ENCODE measurements at regions not wholly inside any gene's neighbourhood (a gene's known extent, or its start where the extent isn't known, plus 50 kb on each side); places are given as distances from the start of the nearest gene placed in this dataset.

DNA sequence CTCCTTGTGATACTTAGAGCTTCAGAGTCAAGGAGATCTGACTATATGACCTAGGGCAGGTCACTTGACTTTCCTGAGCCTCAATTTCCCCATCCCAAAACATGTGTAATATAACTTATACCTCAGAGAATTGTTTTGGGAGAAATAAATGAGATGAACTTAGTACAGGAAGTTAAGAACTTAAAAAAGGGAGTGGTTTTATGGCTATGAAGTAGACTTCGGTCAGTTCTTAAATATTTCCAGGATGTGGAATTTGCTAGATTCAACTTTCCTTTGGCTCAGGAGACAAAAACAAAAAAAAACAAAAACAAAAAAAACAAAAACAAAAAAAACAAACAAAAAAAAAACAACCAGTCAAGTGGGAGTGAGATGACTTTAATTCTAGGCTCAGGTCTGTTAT, 116.7 kb downstream of the EDEM1 start:
- H2AFZ ChIP-seq, result no peak overlapping the region
- H3K9me2 ChIP-seq (ENCODE audit: insufficient read depth), result no peaks in the 10 kb centered on the region
- H3K9me3 ChIP-seq (ENCODE audit: insufficient read depth, low read depth), result no peaks in the 10 kb centered on the region
- no peaks in the 10 kb centered on the region for H3K27me3 ChIP-seq (ENCODE audit: insufficient read depth, low read depth)
- no peak overlapping the region for H3K27ac ChIP-seq
- H3K4me3 ChIP-seq, result no peak overlapping the region
- H3K4me2 ChIP-seq, result no peak overlapping the region
- no peak for DNase-seq
- intact Hi-C loops (cut with micrococcal nuclease; ENCODE audit: unreplicated experiment), result loop anchor here (2.0 kb wide), 1 partner anchor 85 kb away; no protein-coding TSS in a partner anchor
- no peaks in the 10 kb centered on the region for H4K20me1 ChIP-seq (ENCODE audit: insufficient read depth)
- no peaks in the 10 kb centered on the region for H3K79me2 ChIP-seq (ENCODE audit: low read depth)
- no TSS peak for BruUV-seq (replicated peaks)
- TF ChIP-seq EZH2 (IDR thresholded peaks at IDR 0.05; ENCODE audit: low read depth), result no peak
- TF ChIP-seq, protein P1, sequence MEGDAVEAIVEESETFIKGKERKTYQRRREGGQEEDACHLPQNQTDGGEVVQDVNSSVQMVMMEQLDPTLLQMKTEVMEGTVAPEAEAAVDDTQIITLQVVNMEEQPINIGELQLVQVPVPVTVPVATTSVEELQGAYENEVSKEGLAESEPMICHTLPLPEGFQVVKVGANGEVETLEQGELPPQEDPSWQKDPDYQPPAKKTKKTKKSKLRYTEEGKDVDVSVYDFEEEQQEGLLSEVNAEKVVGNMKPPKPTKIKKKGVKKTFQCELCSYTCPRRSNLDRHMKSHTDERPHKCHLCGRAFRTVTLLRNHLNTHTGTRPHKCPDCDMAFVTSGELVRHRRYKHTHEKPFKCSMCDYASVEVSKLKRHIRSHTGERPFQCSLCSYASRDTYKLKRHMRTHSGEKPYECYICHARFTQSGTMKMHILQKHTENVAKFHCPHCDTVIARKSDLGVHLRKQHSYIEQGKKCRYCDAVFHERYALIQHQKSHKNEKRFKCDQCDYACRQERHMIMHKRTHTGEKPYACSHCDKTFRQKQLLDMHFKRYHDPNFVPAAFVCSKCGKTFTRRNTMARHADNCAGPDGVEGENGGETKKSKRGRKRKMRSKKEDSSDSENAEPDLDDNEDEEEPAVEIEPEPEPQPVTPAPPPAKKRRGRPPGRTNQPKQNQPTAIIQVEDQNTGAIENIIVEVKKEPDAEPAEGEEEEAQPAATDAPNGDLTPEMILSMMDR (conservative IDR thresholded peaks at IDR 0.05), result no peak
- H3K4me1 ChIP-seq (replicated peaks; ENCODE audit: insufficient read depth), result no peaks in the 10 kb centered on the region
- no peaks in the 10 kb centered on the region for H3K36me3 ChIP-seq (ENCODE audit: low read depth)
- POLR2A ChIA-PET (ENCODE audit: unreplicated experiment), result no interaction called here
- CTCF ChIA-PET, result no interaction called here
- no peaks in the 10 kb centered on the region for H3F3A ChIP-seq (ENCODE audit: insufficient read depth, low read depth)

DNA sequence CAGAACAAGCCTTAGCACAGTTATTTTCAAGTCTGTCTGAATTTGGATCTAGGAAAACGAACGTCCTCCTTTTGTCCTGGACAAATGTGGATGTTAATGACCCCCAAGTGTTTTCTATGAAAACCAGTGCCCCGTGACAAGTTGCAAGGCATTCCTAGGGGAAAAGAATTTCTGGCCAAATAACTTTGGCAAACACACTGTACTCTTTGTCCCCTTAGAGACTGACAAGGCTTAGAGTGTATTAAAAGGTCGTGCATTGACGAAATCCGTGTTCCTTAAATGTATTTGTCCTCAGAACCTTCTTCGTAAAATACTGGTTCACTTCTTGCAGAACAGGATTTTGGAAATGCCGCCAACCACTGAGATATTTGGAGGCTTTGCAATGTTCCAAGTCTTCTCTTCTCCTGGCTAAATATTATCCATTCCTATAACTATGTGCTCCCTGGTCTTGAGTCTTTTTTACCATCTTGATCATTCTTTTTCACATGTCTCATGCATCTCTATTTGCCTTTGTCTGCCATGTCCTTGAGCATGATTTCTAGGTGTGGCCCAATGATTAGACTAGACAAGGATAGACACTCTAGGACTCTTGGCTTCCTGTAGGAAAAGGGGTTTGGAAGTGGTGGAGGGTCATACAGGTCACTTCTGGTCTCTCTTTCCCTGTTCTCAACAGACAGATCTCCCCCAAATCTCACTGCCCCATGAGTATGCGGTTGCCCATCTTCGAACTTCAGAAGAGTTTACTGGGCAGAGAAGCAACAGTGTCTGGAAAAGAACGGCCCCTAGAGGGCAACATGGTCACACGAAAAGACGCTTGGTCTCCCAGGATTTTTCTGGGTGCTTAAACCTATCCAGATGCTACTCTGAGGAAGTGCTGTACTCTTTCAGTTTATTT, 117.5 kb downstream of the EDEM1 start:
- POLR2A ChIA-PET (ENCODE audit: unreplicated experiment), result no interaction called here
- BruUV-seq (replicated peaks), result no TSS peak
- Histone ChIP-seq H3K9me3 (ENCODE audit: insufficient read depth, low read depth) (no peaks in the 10 kb centered on the region), H3K36me3 (ENCODE audit: low read depth) (no peaks in the 10 kb centered on the region), H3K79me2 (ENCODE audit: low read depth) (no peaks in the 10 kb centered on the region), H3K27me3 (ENCODE audit: insufficient read depth, low read depth) (no peaks in the 10 kb centered on the region), H3K4me1 (replicated peaks; ENCODE audit: insufficient read depth) (no peaks in the 10 kb centered on the region), H3K27ac (no peak overlapping the region), H2AFZ (no peak overlapping the region), H3K4me3 (no peak overlapping the region), H4K20me1 (ENCODE audit: insufficient read depth) (no peaks in the 10 kb centered on the region), H3K4me2 (no peak overlapping the region), H3K9me2 (ENCODE audit: insufficient read depth) (no peaks in the 10 kb centered on the region), H3F3A (ENCODE audit: insufficient read depth, low read depth) (no peaks in the 10 kb centered on the region)
- CTCF ChIA-PET, result no interaction called here
- peak; percentile 51 to 57 for DNase-seq
- TF ChIP-seq, protein P1 (conservative IDR thresholded peaks at IDR 0.05), result peak; percentile 76
- no peak for TF ChIP-seq EZH2 (IDR thresholded peaks at IDR 0.05; ENCODE audit: low read depth)
- intact Hi-C loops (cut with micrococcal nuclease; ENCODE audit: unreplicated experiment), result loop anchor here (1.0 to 5.0 kb wide), 3 partner anchors 84 to 262 kb away; no protein-coding TSS in a partner anchor

DNA sequence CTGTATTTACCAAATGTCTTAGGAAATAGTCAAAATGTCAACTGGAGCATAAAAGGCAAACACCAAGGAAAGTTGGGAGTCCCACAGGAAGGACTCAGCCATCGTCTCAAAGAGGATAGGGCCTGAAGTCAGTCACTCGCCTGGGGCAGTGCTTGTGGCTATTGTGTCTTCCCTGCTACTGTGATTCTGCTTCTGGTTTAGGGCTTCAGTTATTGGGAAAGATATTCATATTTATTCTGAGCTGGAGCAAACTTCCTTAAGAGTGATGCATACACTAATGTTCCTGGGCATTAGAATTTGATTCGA, 118.1 kb downstream of the EDEM1 start:
- Histone ChIP-seq H3K9me3 (ENCODE audit: insufficient read depth, low read depth) (no peaks in the 10 kb centered on the region), H3K4me3 (no peak overlapping the region), H2AFZ (no peak overlapping the region), H3K27ac (no peak overlapping the region), H4K20me1 (ENCODE audit: insufficient read depth) (no peaks in the 10 kb centered on the region), H3K9me2 (ENCODE audit: insufficient read depth) (no peaks in the 10 kb centered on the region), H3K27me3 (ENCODE audit: insufficient read depth, low read depth) (no peaks in the 10 kb centered on the region), H3K79me2 (ENCODE audit: low read depth) (no peaks in the 10 kb centered on the region), H3K36me3 (ENCODE audit: low read depth) (no peaks in the 10 kb centered on the region), H3F3A (ENCODE audit: insufficient read depth, low read depth) (no peaks in the 10 kb centered on the region), H3K4me2 (no peak overlapping the region), H3K4me1 (replicated peaks; ENCODE audit: insufficient read depth) (no peaks in the 10 kb centered on the region)
- intact Hi-C loops (cut with micrococcal nuclease; ENCODE audit: unreplicated experiment), result loop anchor here (1.0 to 5.0 kb wide), 3 partner anchors 83 to 262 kb away; no protein-coding TSS in a partner anchor
- TF ChIP-seq, protein P1 (conservative IDR thresholded peaks at IDR 0.05), result no peak; the same call in 1 of the 2 replicates
- TF ChIP-seq EZH2 (IDR thresholded peaks at IDR 0.05; ENCODE audit: low read depth), result no peak
- CTCF ChIA-PET, result no interaction called here
- no TSS peak for BruUV-seq (replicated peaks)
- POLR2A ChIA-PET (ENCODE audit: unreplicated experiment), result no interaction called here
- DNase-seq, result peak in 1 of 2 experiments; percentile 32
